NOMO-1 treated with DMSO at 0.1 percent for 48 hours (cell line): ENCODE measurements at regions not wholly inside any gene's neighbourhood (a gene's known extent, or its start where the extent isn't known, plus 50 kb on each side); places are given as distances from the start of the nearest gene placed in this dataset.
A peak's percentile ranks its signal among the peaks of the same experiment; 100 is the strongest.
"Not testable (repeated sequence)": the region's sequence is repeated elsewhere in the genome, so short reads cannot be mapped to it uniquely, and the experiment has no call there.

Source experiments
- DNase-seq: peaks from one replicate; lab custom pipeline; 2025; ENCODE audit not compliant: unreplicated experiment; lab: John Stamatoyannopoulos, UW

DNA sequence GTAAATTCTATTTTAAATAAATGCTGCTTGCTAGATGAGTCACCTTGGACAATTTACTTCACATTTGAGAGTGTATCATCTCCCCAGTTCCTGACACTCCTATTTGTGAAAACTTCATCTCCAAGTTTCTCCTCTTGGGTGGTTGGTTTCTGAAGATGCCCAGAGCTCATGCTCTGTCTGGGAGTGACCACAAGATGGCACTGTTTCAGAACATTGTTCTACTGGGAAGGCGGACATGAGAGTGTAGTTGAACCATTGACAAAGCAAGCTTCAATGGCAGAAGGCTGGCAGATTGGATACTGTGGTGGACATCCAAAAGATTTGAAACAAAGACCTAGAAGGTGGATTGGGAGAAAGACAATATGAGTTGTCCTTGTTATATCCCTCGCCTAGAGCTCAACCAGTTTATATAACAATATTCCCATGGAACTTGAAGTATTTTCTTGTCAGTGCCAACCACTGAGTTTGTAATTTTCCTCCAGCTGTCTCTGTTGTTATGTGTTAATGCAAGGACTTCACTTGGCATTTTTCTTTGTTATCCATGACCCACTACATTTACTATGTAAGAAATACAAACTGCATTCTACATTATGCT, 234.3 kb upstream of the ANKH start:
- peak; percentile 50 for DNase-seq

DNA sequence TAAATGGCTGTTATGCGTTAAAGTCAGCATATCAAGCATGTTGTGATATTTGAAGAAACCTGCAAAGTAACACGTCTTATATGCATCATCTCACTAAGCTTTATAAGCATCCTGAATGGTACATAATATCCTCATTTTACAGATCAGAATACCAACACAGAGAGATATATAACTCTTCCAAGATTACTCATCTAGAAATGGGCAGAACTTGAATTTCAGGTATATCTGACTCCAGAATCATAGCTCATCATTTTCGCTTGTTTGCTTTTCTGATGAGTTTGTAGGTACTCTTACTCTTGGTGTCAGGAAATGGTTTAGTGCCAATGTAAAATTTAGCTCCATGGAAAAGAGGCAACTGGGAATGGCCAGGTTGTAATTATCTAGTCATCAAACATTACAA, 232.3 kb upstream of the ANKH start:
- DNase-seq, result no peak

DNA sequence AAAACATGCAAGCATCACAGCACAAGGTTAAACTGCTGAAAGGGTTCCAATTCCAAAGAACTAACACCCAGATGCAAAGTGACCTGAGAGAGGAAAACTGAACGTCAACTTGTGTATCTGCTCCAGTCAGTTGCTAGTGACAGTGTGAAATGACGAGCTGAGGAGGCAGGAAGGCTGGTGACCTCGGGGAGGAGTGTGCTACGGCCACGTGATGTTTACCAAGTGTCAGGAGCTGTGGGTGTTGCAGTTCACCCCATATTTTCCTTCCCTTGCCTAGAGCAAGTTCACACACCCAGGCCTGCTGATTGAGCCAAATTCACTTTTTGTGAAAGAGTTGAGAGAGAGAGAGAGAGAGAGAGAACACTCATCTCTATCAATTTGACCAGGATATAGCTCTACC, 231.6 kb upstream of the ANKH start:
- no peak for DNase-seq

DNA sequence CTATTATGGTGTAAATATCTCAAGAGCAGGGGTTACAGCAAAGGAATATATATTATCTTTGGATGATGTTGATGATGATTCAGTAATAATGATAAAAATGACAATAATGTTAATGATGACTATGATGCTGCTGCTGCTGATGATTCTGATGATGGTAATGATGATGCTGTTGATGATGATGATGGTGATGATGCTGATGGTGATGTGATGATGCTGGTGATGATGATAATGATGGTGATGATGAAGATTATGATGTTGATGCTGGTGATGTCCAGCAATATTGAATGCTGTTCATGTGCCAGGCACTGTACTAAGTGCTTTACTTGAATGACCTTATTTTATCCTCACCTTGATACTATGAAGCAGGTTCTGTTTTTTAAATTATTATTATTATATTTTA, 226.0 kb upstream of the ANKH start:
- DNase-seq, result no peak

DNA sequence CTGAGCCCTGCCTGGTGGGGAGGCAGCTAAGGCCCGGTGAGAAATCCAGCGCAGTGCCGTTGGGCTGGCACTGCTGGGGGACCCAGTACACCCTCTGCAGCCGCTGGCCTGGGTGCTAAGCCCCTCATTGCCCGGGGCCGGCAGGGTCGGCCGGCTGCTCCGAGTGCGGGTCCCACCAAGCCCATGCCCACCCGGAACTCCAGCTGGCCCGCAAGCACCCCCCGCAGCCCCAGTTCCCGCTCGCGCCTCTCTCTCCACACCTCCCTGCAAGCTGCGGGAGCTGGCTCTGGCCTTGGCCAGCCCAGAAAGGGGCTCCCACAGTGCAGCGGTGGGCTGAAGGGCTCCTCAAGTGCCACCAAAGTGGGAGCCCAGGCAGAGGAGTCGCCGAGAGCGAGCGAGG, 225.1 kb upstream of the ANKH start:
- not testable (repeated sequence) for DNase-seq

DNA sequence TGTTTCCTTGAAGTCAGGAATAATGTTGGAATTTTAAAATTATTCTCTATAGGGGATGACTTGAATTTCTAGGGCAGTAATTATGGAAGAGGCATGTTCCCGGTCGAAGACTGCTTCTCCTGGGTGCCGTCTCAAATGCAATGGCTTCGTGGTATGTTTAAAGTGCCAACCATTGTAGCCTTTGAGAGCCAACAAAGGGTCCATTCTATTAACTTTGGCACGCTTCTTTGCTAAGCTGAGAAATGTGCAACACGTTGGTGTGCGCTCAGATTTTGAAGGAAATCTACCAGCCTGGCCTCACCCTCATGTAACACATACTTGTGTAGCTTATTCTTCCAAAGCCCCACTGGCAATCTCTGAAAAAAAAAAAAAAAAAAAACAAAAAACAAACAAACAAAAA, 221.2 kb upstream of the ANKH start:
- DNase-seq, result no peak

DNA sequence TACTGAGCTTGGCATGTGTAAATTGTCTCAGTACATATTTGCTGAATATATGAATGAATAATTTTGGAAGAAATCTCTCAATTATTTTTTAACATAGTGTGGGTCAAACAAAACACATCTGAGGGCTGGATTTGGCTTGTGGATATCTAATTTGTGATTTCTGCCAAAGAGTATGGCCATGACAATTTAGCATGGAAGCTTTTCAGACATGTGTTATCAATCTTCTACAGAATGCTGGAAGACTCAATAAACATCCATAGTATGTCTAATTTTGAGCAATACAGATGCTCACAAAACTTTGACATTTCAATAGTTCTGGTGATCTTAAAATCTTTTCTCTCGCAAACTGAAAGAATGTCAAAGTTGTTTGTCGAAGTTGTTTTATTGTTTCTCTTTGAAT, 214.1 kb upstream of the ANKH start:
- no peak for DNase-seq

DNA sequence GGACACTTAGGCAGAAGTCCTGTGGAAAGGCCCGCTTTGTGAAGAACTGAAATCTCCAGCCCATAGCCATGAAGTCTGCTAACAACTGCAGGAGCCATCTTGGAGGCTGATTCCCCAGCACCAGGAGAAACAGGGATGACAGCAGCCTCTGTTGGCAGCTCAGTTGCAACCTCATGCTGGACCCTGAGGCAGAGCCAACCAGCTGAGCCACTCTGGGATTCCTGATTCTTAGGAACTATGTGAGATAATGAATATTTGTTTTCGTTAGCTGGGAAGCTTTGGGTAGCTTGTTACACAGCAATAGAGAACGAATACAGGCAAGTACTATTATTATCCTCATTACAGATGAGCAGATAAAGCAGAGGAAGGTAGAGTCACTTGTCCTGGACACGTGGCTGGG, 210.5 kb upstream of the ANKH start:
- no peak for DNase-seq

DNA sequence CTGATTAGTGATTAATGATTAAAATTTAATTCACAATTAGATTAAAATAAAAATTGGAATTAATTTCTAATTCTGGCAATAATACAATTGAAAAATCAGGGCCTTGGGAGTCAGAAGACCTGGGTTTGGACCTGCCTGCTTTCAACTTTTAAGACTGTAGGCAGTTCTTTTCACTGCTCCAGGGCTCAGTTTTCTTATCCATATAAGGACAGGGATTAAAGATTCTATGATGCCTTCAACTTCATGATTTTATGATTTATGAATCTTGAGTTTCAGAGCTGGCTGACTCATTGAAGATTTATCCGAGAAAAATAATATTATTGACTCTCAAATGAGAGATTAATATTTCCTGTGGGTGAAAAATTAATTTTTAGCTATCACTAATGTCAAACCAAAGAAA, 208.6 kb upstream of the ANKH start:
- DNase-seq, result no peak

DNA sequence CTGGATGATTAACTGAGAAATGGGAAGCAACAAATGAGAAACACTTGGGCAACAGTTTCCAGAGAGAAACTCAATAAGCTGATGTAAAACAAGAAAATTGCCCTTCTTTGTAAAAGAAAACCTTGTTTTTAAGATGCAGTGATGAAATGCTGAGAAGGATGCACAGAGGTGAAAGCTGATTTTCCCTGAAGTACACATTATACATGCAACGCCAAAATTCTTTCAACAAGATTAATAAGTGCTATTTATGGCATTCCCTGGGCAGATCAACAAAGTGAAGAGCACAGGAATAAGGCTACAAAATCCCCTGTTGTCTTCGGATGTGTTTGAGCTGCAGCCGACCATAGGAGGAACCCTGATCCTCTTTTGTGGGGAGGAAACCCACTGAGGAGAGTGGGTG, 208.0 kb upstream of the ANKH start:
- no peak for DNase-seq

DNA sequence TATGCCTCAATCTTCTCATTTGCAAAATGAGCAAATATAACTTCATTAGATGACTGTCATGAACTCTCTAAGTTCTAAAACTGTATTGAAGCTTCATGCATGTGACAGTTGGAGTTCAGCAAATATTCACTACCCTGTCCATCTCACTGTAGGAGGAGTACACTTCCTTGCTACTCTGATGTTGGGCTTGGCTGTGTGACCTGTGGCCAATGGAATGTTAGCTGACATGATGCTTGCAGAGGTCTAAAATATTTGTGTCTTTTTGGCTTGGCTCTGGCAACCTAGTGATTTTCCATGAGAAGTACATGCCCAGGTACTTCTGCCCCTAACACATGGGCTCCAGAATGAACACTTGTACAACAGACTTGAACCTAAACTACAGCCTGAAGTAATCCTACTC, 203.1 kb upstream of the ANKH start:
- no peak for DNase-seq

DNA sequence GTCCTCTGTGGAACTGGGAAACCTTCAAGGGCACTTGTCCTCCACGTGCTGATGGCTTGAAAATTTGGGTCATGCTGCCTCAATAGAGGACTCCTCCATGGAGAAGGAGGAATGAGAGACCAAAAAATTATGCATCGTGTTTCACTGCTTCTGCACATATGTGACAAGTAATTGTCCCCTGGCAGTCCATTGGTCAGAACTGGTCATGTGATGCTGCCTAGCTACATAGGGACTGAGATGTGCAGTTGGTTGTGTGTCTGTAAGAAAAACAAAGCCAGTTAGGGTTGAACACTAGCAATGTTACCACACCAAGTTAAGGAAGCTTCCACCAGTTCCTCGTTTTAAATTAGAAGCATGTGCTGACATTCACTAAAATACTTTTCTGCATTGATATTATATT, 201.9 kb upstream of the ANKH start:
- DNase-seq, result no peak

DNA sequence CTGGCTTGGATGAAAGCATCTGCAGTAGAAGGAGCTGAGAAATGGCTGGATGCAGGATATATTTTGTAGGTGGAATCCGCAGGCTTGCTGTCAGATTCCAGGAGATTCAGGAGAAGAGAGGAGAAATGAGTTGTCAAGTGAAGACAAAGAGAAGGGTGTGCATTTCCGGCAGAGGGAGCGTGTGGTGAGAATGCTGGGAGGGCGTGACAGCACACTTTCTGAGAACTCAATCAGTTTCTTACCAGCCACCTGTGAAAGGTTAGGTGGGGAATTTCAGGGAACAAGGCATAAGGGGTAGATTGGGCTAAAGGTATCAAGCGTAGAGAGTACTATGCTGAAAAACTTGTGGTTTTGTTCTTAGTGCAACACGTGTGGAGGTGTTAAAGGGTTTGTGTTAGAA, 199.3 kb upstream of the ANKH start:
- DNase-seq, result no peak

DNA sequence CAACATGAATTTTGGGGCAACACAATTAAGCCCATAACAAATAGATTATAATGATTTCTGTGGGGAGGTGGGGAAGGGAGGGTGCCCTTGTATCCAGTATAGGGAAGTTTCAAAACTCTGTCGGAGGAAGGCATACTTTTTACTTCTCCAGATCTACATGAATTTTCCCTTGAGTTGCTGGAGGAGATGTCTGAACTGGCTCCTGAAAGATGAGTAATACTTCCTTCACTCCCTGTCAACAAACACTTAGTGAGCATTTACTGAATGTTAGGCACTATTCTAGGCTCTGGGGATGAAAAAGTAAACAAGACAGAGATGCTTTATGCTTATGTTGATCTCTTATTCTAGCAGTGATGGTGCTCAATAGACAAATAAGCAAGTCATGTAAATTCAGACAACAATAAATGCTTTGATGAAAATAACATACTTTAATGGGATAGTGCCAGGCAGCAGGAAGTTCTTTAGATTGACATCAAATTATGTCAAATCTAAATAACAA, 197.9 kb upstream of the ANKH start:
- no peak for DNase-seq

DNA sequence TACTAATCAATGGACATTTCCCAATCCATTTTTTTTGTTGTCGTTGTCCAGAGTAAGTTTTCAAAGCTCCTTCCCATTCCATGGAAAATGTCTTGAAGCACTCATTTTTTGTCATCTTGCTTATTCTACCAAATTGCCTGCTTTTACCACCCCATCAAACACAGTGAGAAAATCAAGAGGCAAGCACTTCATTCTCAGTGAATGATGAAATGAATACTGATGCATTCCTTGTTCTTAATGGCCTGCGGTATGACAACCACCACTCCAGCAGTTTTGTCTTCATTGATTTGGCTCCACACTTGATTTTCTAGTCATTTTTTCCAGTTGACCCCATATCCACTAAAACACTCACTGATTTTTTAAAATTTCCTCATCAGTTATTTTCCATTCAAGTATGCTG, 193.5 kb upstream of the ANKH start:
- DNase-seq, result no peak

DNA sequence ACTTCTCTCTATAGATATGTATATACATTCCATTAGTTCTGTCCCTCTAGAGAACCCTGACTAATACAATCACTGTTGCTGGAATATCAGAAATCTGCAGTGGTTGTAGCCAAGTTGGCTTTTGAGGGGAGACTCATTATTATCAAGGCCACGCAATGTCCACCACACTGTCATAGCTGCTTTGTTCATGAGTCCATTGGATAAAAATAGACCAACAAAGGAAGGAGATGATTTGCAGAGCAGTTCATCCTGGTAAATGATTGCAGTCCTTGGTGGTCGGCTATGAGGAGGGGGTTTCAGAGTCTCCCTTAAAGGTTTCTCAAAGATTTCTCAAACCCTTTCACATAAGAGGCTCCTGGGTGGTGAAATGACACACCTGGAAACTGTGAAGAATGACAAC, 192.8 kb upstream of the ANKH start:
- DNase-seq, result no peak

DNA sequence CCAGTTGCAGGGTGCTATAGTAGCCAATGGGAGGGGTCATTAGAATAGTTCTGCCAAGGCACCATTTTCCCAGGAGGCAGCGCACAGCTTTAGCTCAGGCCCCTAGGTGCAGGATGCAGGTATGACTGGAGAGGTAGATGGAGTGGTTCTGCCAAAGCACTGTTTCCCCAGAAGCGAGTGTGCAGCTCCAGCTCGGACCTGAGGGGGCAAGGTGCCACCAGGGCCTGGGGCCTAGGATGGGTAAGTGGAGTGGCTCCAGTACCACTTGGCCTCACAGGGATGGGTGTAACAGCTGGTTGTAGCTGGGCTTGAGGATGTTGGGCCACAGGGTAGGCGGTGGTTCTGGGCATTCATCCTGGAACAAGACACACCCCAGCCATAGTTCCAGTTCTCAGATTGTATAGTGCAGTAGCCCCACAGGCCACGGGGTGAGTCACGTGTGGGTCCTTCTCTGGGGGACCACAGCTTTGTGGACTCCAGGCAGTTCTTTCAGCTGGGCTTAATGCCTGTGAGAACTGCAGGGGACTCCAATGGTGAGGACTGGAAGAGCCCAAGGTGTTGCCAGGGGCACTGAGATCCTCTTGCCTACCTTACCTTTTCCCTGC, 185.5 kb upstream of the ANKH start:
- no peak for DNase-seq

DNA sequence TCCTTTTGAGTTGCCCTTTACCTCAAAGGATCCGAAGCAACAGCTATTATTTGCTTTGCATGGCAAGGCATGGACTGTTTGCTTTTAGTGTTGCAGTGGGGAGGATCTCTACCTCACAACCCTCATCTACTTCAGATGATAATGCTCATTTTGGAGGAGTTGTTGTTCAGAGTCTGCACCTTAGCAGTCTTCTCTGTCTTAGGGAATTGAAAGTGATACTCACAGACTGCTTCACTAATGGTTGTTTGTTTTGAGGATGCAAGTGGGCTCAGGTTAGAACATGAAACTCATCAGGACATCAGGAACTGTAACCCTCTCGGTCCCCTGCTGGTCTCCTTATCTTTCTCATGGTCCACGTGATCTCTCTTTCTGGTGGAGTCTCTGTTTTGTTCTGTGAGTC, 172.9 kb upstream of the ANKH start:
- no peak for DNase-seq

DNA sequence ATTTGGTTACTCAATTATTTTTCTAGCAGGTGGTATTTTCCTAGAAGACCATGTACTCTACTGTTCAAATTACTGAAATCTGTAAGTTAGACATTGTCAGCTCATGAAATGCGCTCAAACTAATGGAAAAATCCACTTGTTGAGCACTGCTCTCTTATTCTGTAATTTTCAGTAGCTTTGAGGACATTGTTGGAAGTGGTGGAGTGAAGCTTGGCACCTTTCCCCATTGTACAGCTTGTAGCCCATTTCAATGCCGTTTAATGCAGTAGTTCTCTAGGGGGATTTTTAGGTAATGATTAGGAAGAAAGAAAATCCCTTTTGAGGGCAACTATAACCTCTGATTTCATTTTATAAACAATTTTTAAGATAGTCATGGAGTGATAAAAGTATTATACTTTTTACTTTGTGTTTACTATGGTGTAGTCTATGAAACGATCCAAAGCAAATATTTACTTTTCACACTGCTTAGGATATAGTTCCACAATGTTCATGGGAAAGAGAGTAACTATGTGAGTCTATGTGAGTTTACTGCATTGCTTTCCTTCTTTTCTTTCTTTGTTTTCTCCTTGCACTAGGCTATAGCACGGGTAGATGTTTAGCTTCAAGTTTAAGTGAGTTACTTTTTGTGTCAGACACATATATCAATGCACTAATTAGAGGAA, 165.8 kb upstream of the ANKH start:
- DNase-seq, result no peak

DNA sequence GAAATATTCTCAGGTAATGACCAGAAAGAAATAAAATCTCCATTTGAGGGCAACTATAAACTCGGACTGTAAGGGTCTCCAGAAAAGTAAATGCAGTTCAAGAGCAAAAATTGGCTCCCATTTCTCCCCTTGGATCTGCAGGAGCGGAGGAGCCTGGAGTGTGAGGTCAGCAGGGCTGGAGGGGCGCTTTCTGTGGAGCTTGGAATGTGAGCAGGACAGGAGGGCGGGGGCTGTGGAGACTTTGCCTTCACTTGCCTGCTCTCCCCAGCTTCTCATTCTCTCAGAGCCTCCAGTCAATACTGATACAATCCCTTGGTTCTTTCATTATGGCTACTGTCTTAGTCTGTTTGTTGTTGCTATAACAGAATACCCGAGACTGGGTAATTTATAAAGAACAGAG, 162.8 kb upstream of the ANKH start:
- no peak for DNase-seq

DNA sequence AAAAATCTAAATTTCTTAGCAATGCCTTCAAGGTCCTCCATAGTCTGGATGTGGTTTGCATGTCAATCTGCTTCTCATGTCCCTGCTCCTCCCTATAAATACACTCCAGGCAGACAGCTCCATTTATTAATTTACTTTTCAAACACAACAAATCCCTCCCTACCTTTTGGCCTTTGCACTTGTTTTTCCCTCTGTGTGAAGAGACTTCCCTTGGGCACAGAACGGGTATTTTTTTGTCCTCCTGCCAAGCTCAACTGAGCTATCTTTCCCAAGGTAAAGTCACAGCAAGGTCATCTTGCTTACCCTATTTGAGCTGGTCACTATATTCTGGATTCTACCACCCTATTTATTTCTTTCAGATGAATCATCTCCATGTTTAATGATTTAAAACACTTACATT, 159.6 kb upstream of the ANKH start:
- no peak for DNase-seq

DNA sequence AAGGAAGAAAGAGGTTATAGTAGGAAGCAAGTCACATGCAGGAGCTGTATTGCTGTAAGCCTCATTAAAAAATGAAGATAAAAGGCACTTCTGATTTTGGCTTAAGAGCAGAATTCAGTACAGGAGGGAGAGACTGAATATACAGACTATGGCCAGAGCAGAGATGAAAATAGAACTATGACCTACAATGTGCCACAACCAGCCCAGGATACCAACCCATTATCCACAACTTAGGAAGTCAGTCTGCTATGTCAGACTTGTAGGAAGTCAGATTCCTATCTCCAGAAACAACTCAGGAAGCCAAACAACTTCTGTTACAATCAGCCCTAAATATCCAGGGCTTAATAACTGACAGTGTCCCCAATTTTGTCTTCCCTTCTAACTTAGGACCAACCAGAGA, 156.2 kb upstream of the ANKH start:
- no peak for DNase-seq

DNA sequence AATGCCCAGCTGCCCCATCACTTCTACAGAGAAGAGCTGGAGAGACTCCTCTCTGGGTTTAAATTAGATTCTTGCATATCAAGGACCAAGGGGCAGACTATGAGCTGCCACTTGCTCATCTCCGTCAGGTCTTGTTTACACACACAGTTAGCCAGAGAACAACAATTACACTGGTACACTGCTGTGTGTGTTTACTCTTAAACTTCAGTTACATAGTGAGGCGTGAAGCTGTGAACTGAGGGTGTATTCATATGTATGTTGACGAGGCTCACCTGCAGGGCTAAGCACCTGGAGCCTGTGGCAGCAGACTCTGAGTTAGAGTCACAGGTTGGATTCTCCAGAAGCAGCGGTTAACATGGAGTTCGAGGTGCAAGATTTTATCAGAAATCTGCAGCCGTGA, 155.4 kb upstream of the ANKH start:
- no peak for DNase-seq
